IMR-90 (cell line): ENCODE measurements at regions not wholly inside any gene's neighbourhood (a gene's known extent, or its start where the extent isn't known, plus 50 kb on each side); places are given as distances from the start of the nearest gene placed in this dataset.

Source experiments
- ATAC-seq: fragments of 200-7000 bp; cut with Tn5 transposase; 2 replicates; pipeline ENCODE4 v1.9.1; 2020; ENCODE audit warnings: low read depth, mild to moderate bottlenecking, moderate library complexity
- BruUV-seq: library from RNA; stranded (reverse); fragments of 400-500 nt; replicated peaks from 2 replicates; lab custom pipeline; 2021; lab: Mats Ljungman, UMichigan
- CTCF ChIA-PET: fragments of 300-600 bp; formaldehyde crosslinking; extraction: SDS; loops from one replicate; lab custom pipeline; 2021; ENCODE audit warnings: antibody characterized with exemption; lab: Yijun Ruan, JAX
- POLR2A ChIA-PET: fragments of 300-600 bp; sonication (Branson Sonifier 250); formaldehyde crosslinking; loops from one replicate; lab custom pipeline; 2022; ENCODE audit warnings: antibody characterized with exemption; ENCODE audit not compliant: unreplicated experiment; lab: Charles Lee
- DNase-seq: peaks from one replicate; pipeline ENCODE4 v3.0.0; 2013
- H2AFZ ChIP-seq: replicated peaks from 2 replicates; pipeline ENCODE3; 2013; ENCODE audit warnings: low read length, mild to moderate bottlenecking; ENCODE audit not compliant: poor library complexity
- H2AK5ac ChIP-seq: 2 replicates; pipeline ENCODE4 v1.6.1; 2013; ENCODE audit warnings: low read depth, low read length, inconsistent platforms
- H2AK9ac ChIP-seq: replicated peaks from 2 replicates; pipeline ENCODE3; 2013; ENCODE audit warnings: mild to moderate bottlenecking, low read depth, low read length, moderate library complexity; ENCODE audit not compliant: poor library complexity
- H2BK120ac ChIP-seq: 2 replicates; pipeline ENCODE4 v1.6.1; 2013; ENCODE audit warnings: low read depth, low read length, inconsistent platforms
- H2BK15ac ChIP-seq: 3 replicates; pipeline ENCODE4 v1.6.1; 2013; ENCODE audit warnings: low read depth, low read length, inconsistent platforms
- H2BK20ac ChIP-seq: 2 replicates; pipeline ENCODE4 v1.6.1; 2013; ENCODE audit warnings: low read depth, mild to moderate bottlenecking, inconsistent platforms, low read length, moderate library complexity
- H2BK5ac ChIP-seq: 2 replicates; pipeline ENCODE4 v1.6.1; 2013; ENCODE audit warnings: mild to moderate bottlenecking, low read depth, low read length, inconsistent platforms; ENCODE audit not compliant: poor library complexity, severe bottlenecking
- H3K14ac ChIP-seq: replicated peaks from 2 replicates; pipeline ENCODE4 v1.6.1; 2013; ENCODE audit warnings: low read depth, low read length, inconsistent platforms
- H3K18ac ChIP-seq: 2 replicates; pipeline ENCODE4 v1.6.1; 2013; ENCODE audit warnings: low read depth, low read length, control low read depth
- H3K23ac ChIP-seq: 2 replicates; pipeline ENCODE4 v1.6.1; 2013; ENCODE audit warnings: low read depth, low read length, inconsistent platforms
- H3K27ac ChIP-seq: 2 replicates; pipeline ENCODE4 v1.5.1; 2013; ENCODE audit warnings: mild to moderate bottlenecking, control low read depth, low read length; ENCODE audit not compliant: insufficient read depth
- H3K27me3 ChIP-seq: 2 replicates; pipeline ENCODE4 v1.6.1; 2013; ENCODE audit warnings: low read length; ENCODE audit not compliant: control insufficient read depth, insufficient read depth
- H3K36me3 ChIP-seq: 2 replicates; pipeline ENCODE4 v1.6.1; 2013; ENCODE audit warnings: low read length, mixed read lengths; ENCODE audit not compliant: control insufficient read depth, insufficient read depth
- H3K4ac ChIP-seq: 2 replicates; pipeline ENCODE4 v1.6.1; 2013; ENCODE audit warnings: low read depth, low read length, inconsistent platforms
- H3K4me1 ChIP-seq: 2 replicates; pipeline ENCODE4 v1.6.1; 2013; ENCODE audit warnings: low read length, mixed read lengths; ENCODE audit not compliant: control insufficient read depth, insufficient read depth
- H3K4me2 ChIP-seq: 2 replicates; pipeline ENCODE4 v1.6.1; 2013; ENCODE audit warnings: low read depth, mild to moderate bottlenecking, control low read depth, low read length, moderate library complexity
- H3K4me3 ChIP-seq: 2 replicates; pipeline ENCODE4 v1.5.1; 2013; ENCODE audit warnings: low read depth, mild to moderate bottlenecking, control low read depth, low read length, moderate library complexity; ENCODE audit not compliant: insufficient read depth
- H3K56ac ChIP-seq: 2 replicates; pipeline ENCODE4 v1.6.1; 2013; ENCODE audit warnings: low read length, inconsistent platforms; ENCODE audit not compliant: insufficient read depth; ENCODE audit errors: extremely low read depth
- H3K79me1 ChIP-seq, 2 experiments: 2 replicates each; pipeline ENCODE4 v1.6.1; 2013; ENCODE audit warnings: low read length in 2 of 2, inconsistent platforms in 1 of 2, low read depth in 1 of 2
- H3K9ac ChIP-seq: 2 replicates; pipeline ENCODE4 v1.6.1; 2013; ENCODE audit warnings: low read depth, low read length, control low read depth
- H3K9me1 ChIP-seq: 2 replicates; pipeline ENCODE4 v1.6.1; 2013; ENCODE audit warnings: low read length, inconsistent platforms; ENCODE audit not compliant: insufficient read depth
- H3K9me3 ChIP-seq: 2 replicates; pipeline ENCODE4 v1.6.1; 2013; ENCODE audit warnings: low read length; ENCODE audit not compliant: control insufficient read depth, insufficient read depth
- H4K20me1 ChIP-seq: 2 replicates; pipeline ENCODE4 v1.6.1; 2013; ENCODE audit warnings: low read length, inconsistent platforms; ENCODE audit not compliant: insufficient read depth
- H4K5ac ChIP-seq: 2 replicates; pipeline ENCODE4 v1.6.1; 2013; ENCODE audit warnings: mild to moderate bottlenecking, low read depth, low read length, control low read depth
- H4K8ac ChIP-seq, 2 experiments: 2 replicates each; pipeline ENCODE4 v1.6.1; 2013; ENCODE audit warnings: low read depth in 2 of 2, low read length in 2 of 2, control low read depth in 1 of 2, inconsistent platforms in 1 of 2
- H4K91ac ChIP-seq: 2 replicates; pipeline ENCODE4 v1.6.1; 2013; ENCODE audit warnings: low read depth, low read length, inconsistent platforms; ENCODE audit not compliant: insufficient read depth
- BHLHE40 ChIP-seq: fragments of 150-350 bp; IDR thresholded peaks from 2 replicates; pipeline ENCODE4 v1.6.1; 2016; ENCODE audit warnings: mild to moderate bottlenecking, low read depth, low read length
- CEBPB ChIP-seq: IDR thresholded peaks from 2 replicates; pipeline ENCODE4 v1.6.1; 2012; ENCODE audit warnings: low read depth, low read length, improper control_type of control experiment
- CHD1 ChIP-seq: IDR thresholded peaks from 2 replicates; pipeline ENCODE4 v1.6.1; 2012; ENCODE audit warnings: low read depth, low read length, improper control_type of control experiment
- FOS ChIP-seq: fragments of 150-350 bp; IDR thresholded peaks from 2 replicates; pipeline ENCODE4 v1.6.1; 2016; ENCODE audit warnings: low read depth, low read length
- MAFK ChIP-seq: IDR thresholded peaks from 2 replicates; pipeline ENCODE4 v1.6.1; 2012; ENCODE audit warnings: low read depth, low read length, improper control_type of control experiment
- MAZ ChIP-seq: IDR thresholded peaks from 2 replicates; pipeline ENCODE4 v1.6.1; 2012; ENCODE audit warnings: low read depth, mild to moderate bottlenecking, low read length, improper control_type of control experiment, moderate library complexity, borderline replicate concordance
- MXI1 ChIP-seq: IDR thresholded peaks from 2 replicates; pipeline ENCODE4 v1.6.1; 2012; ENCODE audit warnings: low read depth, mild to moderate bottlenecking, low read length, moderate library complexity, borderline replicate concordance
- NFE2L2 ChIP-seq: fragments of 150-350 bp; IDR thresholded peaks from 2 replicates; pipeline ENCODE4 v1.6.1; 2016; ENCODE audit warnings: low read depth, mild to moderate bottlenecking, low read length
- POLR2A ChIP-seq: IDR thresholded peaks from 2 replicates; pipeline ENCODE4 v1.6.1; 2012; ENCODE audit warnings: mild to moderate bottlenecking, low read depth, low read length
- RAD21 ChIP-seq: IDR thresholded peaks from 2 replicates; pipeline ENCODE4 v1.6.1; 2012; ENCODE audit warnings: low read length, improper control_type of control experiment
- RCOR1 ChIP-seq: IDR thresholded peaks from 2 replicates; pipeline ENCODE4 v1.6.1; 2012; ENCODE audit warnings: mild to moderate bottlenecking, low read length, improper control_type of control experiment; ENCODE audit not compliant: insufficient replicate concordance
- RFX5 ChIP-seq: IDR thresholded peaks from 2 replicates; pipeline ENCODE4 v1.8.0; 2012; ENCODE audit warnings: low read depth, mild to moderate bottlenecking, low read length, moderate library complexity
- SMC3 ChIP-seq: fragments of 150-350 bp; IDR thresholded peaks from 2 replicates; pipeline ENCODE4 v1.6.1; 2016; ENCODE audit warnings: low read depth, mild to moderate bottlenecking, antibody characterized with exemption, low read length, moderate library complexity
- dilution Hi-C: fragments of 300-500 bp; cut with HindIII; formaldehyde crosslinking; loops from one replicate; pipeline ENCODE4 v1.14.3; 2018; ENCODE audit warnings: low sequenced_read_pairs; ENCODE audit not compliant: unreplicated experiment
- in situ Hi-C: fragments of 300-500 bp; cut with MboI; formaldehyde crosslinking; loops from 3 replicates; pipeline ENCODE4 v1.14.3; 2019; ENCODE audit warnings: low sequenced_read_pairs, inconsistent platforms, mixed read lengths
- intact Hi-C: fragments of 100-400 bp; cut with micrococcal nuclease; formaldehyde crosslinking; loops from 2 replicates; pipeline ENCODE4 v1.10.0; 2022
- TF ChIP-seq, protein P1 (sequence below): fragments of 150-350 bp; IDR thresholded peaks from 2 replicates; pipeline ENCODE4 v1.6.1; 2017; ENCODE audit warnings: mild to moderate bottlenecking, antibody characterized with exemption, low read length, low read depth
- TF ChIP-seq, protein P2 (sequence below): fragments of 150-350 bp; IDR thresholded peaks from 2 replicates; pipeline ENCODE4 v1.6.1; 2016; ENCODE audit warnings: low read depth, mild to moderate bottlenecking, low read length, moderate library complexity, borderline replicate concordance
- TF ChIP-seq, protein P3 (sequence below): conservative IDR thresholded peaks from 2 replicates; pipeline ENCODE4 v1.5.1; 2012; ENCODE audit warnings: mild to moderate bottlenecking, low read depth, low read length, improper control_type of control experiment

DNA sequence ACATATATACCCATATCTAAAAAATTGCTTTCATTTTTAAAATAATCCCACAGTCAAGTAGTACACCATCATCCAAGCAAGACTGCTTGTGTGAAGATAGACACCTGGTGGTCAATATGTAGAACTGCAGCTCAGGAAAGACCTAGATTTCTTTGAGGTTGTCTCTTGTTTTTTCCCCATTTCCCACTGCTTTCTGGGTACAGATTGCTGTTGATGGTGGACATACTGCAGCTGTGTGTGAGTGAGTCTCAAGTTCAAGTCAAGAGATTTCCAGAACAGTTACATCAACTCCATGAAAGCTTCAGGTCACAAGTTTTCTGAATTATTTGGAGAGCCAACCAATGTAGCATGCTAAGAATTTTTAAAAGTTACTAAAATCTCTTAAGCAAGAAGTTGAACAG lies 306.4 kb downstream of the DUSP10 start:
- CTCF ChIA-PET, result interaction anchor here (0.9 to 2.0 kb wide), 14 partner anchors 10 to 1020 kb away, joined by 3 to 24 read pairs (median 4); partner anchors contain the start of gene HLX
- H2AFZ ChIP-seq, result peak overlapping the region; percentile 38
- H2AK5ac ChIP-seq, result peak overlapping the region; percentile 89; the same call in 1 of the 2 replicates
- in situ Hi-C loops (loop anchor here (5.0 to 10.0 kb wide), 3 partner anchors 171 to 621 kb away; no protein-coding TSS in a partner anchor), dilution Hi-C loops (no loop called here), intact Hi-C loops (loop anchor here (1.0 to 10.0 kb wide), 9 partner anchors 98 to 1022 kb away; partner anchors contain the start of genes DUSP10 and HLX)
- H3K9me1 ChIP-seq, result no peaks in the 10 kb centered on the region
- H2BK20ac ChIP-seq, result peak overlapping the region; percentile 96
- peak; percentile 70 for ATAC-seq
- H3K36me3 ChIP-seq, result no peaks in the 10 kb centered on the region
- no peak for TF ChIP-seq MXI1
- no peak for TF ChIP-seq RFX5
- no peak for TF ChIP-seq POLR2A
- no peak for TF ChIP-seq RCOR1
- no peak for TF ChIP-seq MAZ
- TF ChIP-seq, protein P1, sequence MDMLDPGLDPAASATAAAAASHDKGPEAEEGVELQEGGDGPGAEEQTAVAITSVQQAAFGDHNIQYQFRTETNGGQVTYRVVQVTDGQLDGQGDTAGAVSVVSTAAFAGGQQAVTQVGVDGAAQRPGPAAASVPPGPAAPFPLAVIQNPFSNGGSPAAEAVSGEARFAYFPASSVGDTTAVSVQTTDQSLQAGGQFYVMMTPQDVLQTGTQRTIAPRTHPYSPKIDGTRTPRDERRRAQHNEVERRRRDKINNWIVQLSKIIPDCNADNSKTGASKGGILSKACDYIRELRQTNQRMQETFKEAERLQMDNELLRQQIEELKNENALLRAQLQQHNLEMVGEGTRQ, result no peak
- TF ChIP-seq BHLHE40, result no peak
- TF ChIP-seq, protein P2, sequence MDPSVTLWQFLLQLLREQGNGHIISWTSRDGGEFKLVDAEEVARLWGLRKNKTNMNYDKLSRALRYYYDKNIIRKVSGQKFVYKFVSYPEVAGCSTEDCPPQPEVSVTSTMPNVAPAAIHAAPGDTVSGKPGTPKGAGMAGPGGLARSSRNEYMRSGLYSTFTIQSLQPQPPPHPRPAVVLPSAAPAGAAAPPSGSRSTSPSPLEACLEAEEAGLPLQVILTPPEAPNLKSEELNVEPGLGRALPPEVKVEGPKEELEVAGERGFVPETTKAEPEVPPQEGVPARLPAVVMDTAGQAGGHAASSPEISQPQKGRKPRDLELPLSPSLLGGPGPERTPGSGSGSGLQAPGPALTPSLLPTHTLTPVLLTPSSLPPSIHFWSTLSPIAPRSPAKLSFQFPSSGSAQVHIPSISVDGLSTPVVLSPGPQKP, result no peak
- TF ChIP-seq FOS, result no peak
- peak; percentile 89 for TF ChIP-seq RAD21
- TF ChIP-seq CHD1, result no peak
- peak; percentile 91 for TF ChIP-seq SMC3
- TF ChIP-seq, protein P3, sequence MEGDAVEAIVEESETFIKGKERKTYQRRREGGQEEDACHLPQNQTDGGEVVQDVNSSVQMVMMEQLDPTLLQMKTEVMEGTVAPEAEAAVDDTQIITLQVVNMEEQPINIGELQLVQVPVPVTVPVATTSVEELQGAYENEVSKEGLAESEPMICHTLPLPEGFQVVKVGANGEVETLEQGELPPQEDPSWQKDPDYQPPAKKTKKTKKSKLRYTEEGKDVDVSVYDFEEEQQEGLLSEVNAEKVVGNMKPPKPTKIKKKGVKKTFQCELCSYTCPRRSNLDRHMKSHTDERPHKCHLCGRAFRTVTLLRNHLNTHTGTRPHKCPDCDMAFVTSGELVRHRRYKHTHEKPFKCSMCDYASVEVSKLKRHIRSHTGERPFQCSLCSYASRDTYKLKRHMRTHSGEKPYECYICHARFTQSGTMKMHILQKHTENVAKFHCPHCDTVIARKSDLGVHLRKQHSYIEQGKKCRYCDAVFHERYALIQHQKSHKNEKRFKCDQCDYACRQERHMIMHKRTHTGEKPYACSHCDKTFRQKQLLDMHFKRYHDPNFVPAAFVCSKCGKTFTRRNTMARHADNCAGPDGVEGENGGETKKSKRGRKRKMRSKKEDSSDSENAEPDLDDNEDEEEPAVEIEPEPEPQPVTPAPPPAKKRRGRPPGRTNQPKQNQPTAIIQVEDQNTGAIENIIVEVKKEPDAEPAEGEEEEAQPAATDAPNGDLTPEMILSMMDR, result peak; percentile 90
- no peak for TF ChIP-seq CEBPB
- no peak for TF ChIP-seq NFE2L2
- no peak for TF ChIP-seq MAFK
- peak overlapping the region; percentile 87 for H4K91ac ChIP-seq
- no peaks in the 10 kb centered on the region for H3K27me3 ChIP-seq
- peak overlapping the region; percentile 82; the same call in 1 of the 2 replicates for H3K4ac ChIP-seq
- H3K79me1 ChIP-seq, result no peaks in the 10 kb centered on the region
- H4K8ac ChIP-seq, result peak overlapping the region in 1 of 2 experiments; percentile 94; a peak in 2 of 4 replicates
- no peak overlapping the region for H3K4me3 ChIP-seq
- BruUV-seq, result no TSS peak
- no peak overlapping the region for H3K27ac ChIP-seq
- no peak overlapping the region; the same call in 1 of the 2 replicates for H3K9ac ChIP-seq
- H3K56ac ChIP-seq, result 0 out of 2 replicates have a peak overlapping the region, but pooled peaks have one; percentile 2
- peak; percentile 83 for DNase-seq
- peak overlapping the region; percentile 94 for H3K14ac ChIP-seq
- H2BK120ac ChIP-seq, result peak overlapping the region; percentile 94
- H3K4me2 ChIP-seq, result no peak overlapping the region
- POLR2A ChIA-PET, result interaction anchor here (0.6 kb wide), 1 partner anchor 561 kb away, joined by 4 read pairs; no protein-coding TSS in a partner anchor
- H4K5ac ChIP-seq, result peak overlapping the region; percentile 54; the same call in 1 of the 2 replicates
- H3K9me3 ChIP-seq, result no peaks in the 10 kb centered on the region
- peaks cover 4% of the 10 kb centered on the region for H3K4me1 ChIP-seq
- no peak overlapping the region for H2BK5ac ChIP-seq
- H3K23ac ChIP-seq, result no peak overlapping the region
- H3K18ac ChIP-seq, result no peak overlapping the region
- H2BK15ac ChIP-seq, result peak overlapping the region; percentile 40; the same call in 1 of the 3 replicates
- H2AK9ac ChIP-seq, result no peak overlapping the region
- H4K20me1 ChIP-seq, result no peaks in the 10 kb centered on the region
